DND-41 (cell line): ENCODE measurements at regions not wholly inside any gene's neighbourhood (a gene's known extent, or its start where the extent isn't known, plus 50 kb on each side); places are given as distances from the start of the nearest gene placed in this dataset.

Source experiments
- EZH2 ChIP-seq: IDR thresholded peaks from 3 replicates; pipeline ENCODE4 v1.6.1; 2012; ENCODE audit warnings: borderline replicate concordance, low read depth, mild to moderate bottlenecking, moderate library complexity, low read length, inconsistent platforms; ENCODE audit not compliant: severe bottlenecking
- TF ChIP-seq, protein P1 (sequence below): IDR thresholded peaks from 2 replicates; pipeline ENCODE4 v1.5.1; 2012; ENCODE audit warnings: borderline replicate concordance, low read length, moderate library complexity, mild to moderate bottlenecking; ENCODE audit not compliant: poor library complexity, severe bottlenecking; ENCODE audit errors: extremely low read depth

DNA sequence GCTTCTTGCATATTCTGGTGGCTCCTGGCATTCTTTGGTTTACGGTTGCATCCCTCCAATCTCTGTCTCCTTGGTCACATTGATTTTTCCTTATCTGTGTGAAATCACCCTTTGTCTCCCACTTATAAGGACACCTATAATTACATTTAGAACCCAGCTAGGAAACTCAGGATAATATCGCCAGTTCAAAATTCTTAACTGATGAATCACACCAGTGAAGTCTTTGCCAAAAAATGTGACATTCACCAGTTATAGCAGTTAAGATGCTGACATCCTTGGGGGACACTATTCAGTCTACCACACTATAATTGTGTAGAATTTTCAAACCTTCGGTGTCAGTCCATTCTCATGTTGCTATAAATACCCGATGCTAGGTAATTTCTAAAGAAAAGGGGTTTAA is 320.2 kb downstream of the TMX3 start:
- TF ChIP-seq, protein P1, sequence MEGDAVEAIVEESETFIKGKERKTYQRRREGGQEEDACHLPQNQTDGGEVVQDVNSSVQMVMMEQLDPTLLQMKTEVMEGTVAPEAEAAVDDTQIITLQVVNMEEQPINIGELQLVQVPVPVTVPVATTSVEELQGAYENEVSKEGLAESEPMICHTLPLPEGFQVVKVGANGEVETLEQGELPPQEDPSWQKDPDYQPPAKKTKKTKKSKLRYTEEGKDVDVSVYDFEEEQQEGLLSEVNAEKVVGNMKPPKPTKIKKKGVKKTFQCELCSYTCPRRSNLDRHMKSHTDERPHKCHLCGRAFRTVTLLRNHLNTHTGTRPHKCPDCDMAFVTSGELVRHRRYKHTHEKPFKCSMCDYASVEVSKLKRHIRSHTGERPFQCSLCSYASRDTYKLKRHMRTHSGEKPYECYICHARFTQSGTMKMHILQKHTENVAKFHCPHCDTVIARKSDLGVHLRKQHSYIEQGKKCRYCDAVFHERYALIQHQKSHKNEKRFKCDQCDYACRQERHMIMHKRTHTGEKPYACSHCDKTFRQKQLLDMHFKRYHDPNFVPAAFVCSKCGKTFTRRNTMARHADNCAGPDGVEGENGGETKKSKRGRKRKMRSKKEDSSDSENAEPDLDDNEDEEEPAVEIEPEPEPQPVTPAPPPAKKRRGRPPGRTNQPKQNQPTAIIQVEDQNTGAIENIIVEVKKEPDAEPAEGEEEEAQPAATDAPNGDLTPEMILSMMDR, result no peak
- no peak for TF ChIP-seq EZH2
